Right lobe of liver (tissue), 6 donors: ENCODE measurements at regions not wholly inside any gene's neighbourhood (a gene's known extent, or its start where the extent isn't known, plus 50 kb on each side); places are given as distances from the start of the nearest gene placed in this dataset.
A peak's percentile ranks its signal among the peaks of the same experiment; 100 is the strongest.
"Not testable (repeated sequence)": the region's sequence is repeated elsewhere in the genome, so short reads cannot be mapped to it uniquely, and the experiment has no call there.

Source experiments
- ATAC-seq, 4 donors: fragments of 200-7000 bp; cut with Tn5 transposase; one replicate each; pipeline ENCODE4 v1.9.1; 2020; ENCODE audit warnings: mild to moderate bottlenecking in 4 of 4, moderate library complexity in 4 of 4
- DNase-seq, 3 donors: peaks; one replicate each; pipeline ENCODE4 v3.0.0-alpha.2; 2020
- H3K27ac ChIP-seq, 3 donors: fragments of 200-600 bp; one replicate each; pipeline ENCODE4 v1.8.0; 2022
- H3K27me3 ChIP-seq, 2 donors: fragments of 200-600 bp; one replicate each; pipeline ENCODE4 v1.8.0; 2022
- H3K36me3 ChIP-seq, 4 donors: fragments of 200-600 bp; sonication (generic) in 1 of 4; one replicate each; pipeline versions ENCODE4 v1.5.1 to v1.8.0; 2017 to 2022; ENCODE audit warnings: control low read depth in 1 of 4
- H3K4me1 ChIP-seq, 4 donors: fragments of 200-600 bp; sonication (generic) in 1 of 4; one replicate each; pipeline versions ENCODE4 v1.5.1 to v1.8.0; 2017 to 2022; ENCODE audit warnings: control low read depth in 1 of 4
- H3K4me3 ChIP-seq, 3 donors: fragments of 200-600 bp; one replicate each; pipeline ENCODE4 v1.8.0; 2022
- H3K9me3 ChIP-seq, 4 donors: fragments of 200-600 bp; sonication (generic) in 1 of 4; one replicate each; pipeline versions ENCODE4 v1.5.1 to v1.8.0; 2017 to 2022; ENCODE audit warnings: control low read depth in 1 of 4
- CTCF ChIP-seq, 4 donors: fragments of 200-600 bp in 3 of 4; fragments of 450-650 bp in 1 of 4; IDR thresholded peaks; one replicate each; pipeline versions ENCODE4 v1.5.1 to v1.8.0; 2016 to 2022; ENCODE audit warnings: antibody characterized with exemption in 4 of 4, mild to moderate bottlenecking in 2 of 4
- POLR2A ChIP-seq: fragments of 450-650 bp; IDR thresholded peaks from one replicate; pipeline ENCODE4 v1.6.1; 2017; ENCODE audit warnings: antibody characterized with exemption, mild to moderate bottlenecking
- WGBS: methylation state at CpG from one replicate; pipeline ENCODE4 v1.1.6; 2018; ENCODE audit warnings: low coverage, low lambda C conversion rate; ENCODE audit not compliant: insufficient coverage; ENCODE audit errors: missing lambda C conversion rate; 5-methylcytosine and 5-hydroxymethylcytosine counted together
- intact Hi-C, 2 donors: fragments of 100-400 bp; cut with DNase I; formaldehyde crosslinking; loops; one replicate each; pipeline versions ENCODE4 v1.11.2 to v1.14.1; 2022
- donor health status: DM: no; HTN: yes; CAD: no.
- donor health status: DM: no; HTN: no; CAD: no.
- donor health status: DM: no; HTN: no; CAD: no.
- donor health status: DM: no; HTN: yes; CAD: no.
- donor health status: DM: no; HTN: yes; CAD: no.

DNA sequence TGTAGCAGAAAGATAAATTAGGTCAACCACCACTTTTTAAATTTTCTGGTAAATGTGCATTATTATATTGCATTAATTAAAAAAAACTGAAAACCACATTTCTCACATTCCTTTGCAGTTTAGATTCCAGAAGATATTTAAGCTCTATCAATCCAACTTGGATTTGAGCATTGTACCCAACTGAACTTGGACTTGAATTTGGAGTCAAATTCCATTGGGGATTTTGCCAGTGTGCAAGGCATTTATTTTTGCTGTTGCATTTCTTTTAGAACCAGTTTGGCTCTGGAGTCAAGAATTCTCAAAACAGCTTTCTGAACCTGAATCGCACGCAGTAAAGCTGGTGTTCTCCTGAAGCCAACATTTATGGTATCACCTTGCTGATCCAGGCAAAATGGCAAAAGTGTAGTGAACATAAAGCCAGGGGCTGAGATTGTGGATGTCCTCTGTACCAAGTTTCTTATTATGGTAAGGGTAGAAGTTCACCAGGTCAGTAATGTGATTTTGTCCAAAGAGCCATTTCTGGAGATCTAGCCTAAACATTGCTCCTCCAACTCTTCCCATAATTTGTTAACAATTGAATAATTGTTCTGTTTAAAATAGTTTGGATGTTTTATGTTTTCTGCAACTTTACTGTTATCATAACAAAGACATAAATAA, 890.9 kb downstream of the LRRIQ3 start:
- 23% methylated on average over 2 of the region's 2 CpGs for WGBS
- TF ChIP-seq POLR2A (no peak), CTCF (IDR thresholded peaks at IDR 0.05) (no peak)
- H3K4me1 ChIP-seq, result no peaks in the 10 kb centered on the region
- peak in 1 of 4 donors; percentile 82 for ATAC-seq
- intact Hi-C loops, result no loop called here
- no peak overlapping the region for H3K4me3 ChIP-seq
- peak in 1 of 3 donors; percentile 39 for DNase-seq
- no peaks in the 10 kb centered on the region for H3K27me3 ChIP-seq
- H3K36me3 ChIP-seq, result no peaks in the 10 kb centered on the region
- no peaks in the 10 kb centered on the region for H3K9me3 ChIP-seq
- no peak overlapping the region for H3K27ac ChIP-seq

GRCh38 chr1:73273886-73274285, 924.1 kb downstream of the LRRIQ3 start:
- 59% methylated on average over 2 of the region's 2 CpGs for WGBS

GRCh38 chr1:73245196-73245595, 952.8 kb downstream of the LRRIQ3 start:
- H3K4me1 ChIP-seq, H3K27me3 ChIP-seq, ATAC-seq, H3K4me3 ChIP-seq, H3K9me3 ChIP-seq, H3K36me3 ChIP-seq, DNase-seq, intact Hi-C loops, H3K27ac ChIP-seq: not testable (repeated sequence)

More at GRCh38 chr1:73273886-73274285, 924.1 kb downstream of the LRRIQ3 start:
- TF ChIP-seq POLR2A (no peak), CTCF (IDR thresholded peaks at IDR 0.05) (no peak)
- H3K36me3 ChIP-seq, result no peaks in the 10 kb centered on the region
- no peak overlapping the region for H3K4me3 ChIP-seq
- intact Hi-C loops, result no loop called here
- DNase-seq (no peak), ATAC-seq (no peak)
- H3K27ac ChIP-seq, result no peak overlapping the region
- H3K4me1 ChIP-seq, result no peaks in the 10 kb centered on the region
- H3K9me3 ChIP-seq, result no peaks in the 10 kb centered on the region
- H3K27me3 ChIP-seq, result no peaks in the 10 kb centered on the region

DNA sequence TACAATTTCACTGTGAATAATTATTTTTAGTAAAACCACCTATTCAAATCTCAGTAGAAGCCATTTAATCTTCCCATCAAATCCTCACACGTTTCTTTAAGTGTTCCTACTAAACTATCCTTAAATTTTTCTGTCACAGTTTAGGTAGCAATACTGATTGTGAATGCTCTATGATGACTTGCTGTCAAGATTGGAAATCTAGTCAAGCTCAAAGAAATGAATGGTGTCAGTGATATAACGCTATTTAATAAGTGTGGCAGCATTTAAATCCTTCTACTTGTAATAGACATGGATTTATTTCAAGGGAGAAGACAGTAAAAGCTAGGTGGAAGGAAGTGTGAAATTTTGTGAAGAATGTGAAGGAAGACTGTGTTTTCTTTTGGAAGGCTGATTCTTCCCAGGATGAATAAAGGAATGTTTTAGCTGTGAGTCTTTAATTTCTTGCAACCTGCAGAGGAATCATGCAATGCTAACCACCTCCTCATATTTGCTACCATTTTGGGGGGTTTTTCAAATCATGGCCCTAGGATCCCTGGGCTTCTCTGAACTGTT, 936.7 kb upstream of the NEGR1 start:
- no peak overlapping the region for H3K4me3 ChIP-seq
- H3K36me3 ChIP-seq, result no peaks in the 10 kb centered on the region
- no peak overlapping the region for H3K27ac ChIP-seq
- H3K27me3 ChIP-seq, result no peaks in the 10 kb centered on the region
- no peak for TF ChIP-seq CTCF (IDR thresholded peaks at IDR 0.05)
- TF ChIP-seq POLR2A, result no peak
- no peaks in the 10 kb centered on the region for H3K4me1 ChIP-seq
- ATAC-seq, result no peak
- H3K9me3 ChIP-seq, result no peaks in the 10 kb centered on the region
- WGBS, result 15% methylated on average over 2 of the region's 2 CpGs
- intact Hi-C loops, result no loop called here
- DNase-seq, result no peak

DNA sequence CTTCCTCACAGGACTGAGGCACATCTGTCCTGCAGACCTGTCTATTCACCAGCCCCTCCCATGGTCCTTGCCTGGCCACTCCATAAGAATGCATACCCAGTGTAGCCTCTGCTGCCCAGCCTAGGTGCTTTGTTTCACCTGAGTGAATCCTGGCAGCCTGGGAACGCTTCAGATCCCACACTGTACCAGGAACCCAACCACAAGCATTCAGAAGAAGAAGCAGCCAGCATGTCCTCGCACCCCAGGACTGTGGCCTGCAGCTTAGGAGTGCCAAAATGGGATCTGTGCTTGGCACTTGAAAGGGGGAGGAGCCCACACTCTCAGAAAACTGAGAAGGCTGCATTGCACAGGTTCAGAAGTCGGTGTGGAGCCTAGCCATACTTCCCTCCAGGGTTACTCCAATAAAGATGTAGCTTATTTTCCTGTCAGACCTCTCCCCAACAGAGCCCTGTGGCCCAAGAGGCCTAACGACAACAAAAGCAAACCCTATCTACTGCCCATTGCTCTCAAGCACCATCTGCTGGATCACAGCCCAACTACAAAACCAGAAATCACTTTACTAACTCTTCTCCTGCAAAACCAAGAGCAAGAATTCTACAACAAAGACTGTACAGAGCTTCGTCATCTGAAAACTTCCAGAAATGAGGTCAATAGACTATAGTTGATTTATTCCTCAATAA, 923.1 kb upstream of the NEGR1 start:
- DNase-seq, result no peak
- no peak overlapping the region for H3K27ac ChIP-seq
- no peaks in the 10 kb centered on the region for H3K9me3 ChIP-seq
- no peaks in the 10 kb centered on the region for H3K27me3 ChIP-seq
- H3K4me3 ChIP-seq, result no peak overlapping the region
- H3K4me1 ChIP-seq, result no peaks in the 10 kb centered on the region
- 22% methylated on average over 5 of the region's 5 CpGs for WGBS
- ATAC-seq, result no peak
- H3K36me3 ChIP-seq, result no peaks in the 10 kb centered on the region
- TF ChIP-seq CTCF (IDR thresholded peaks at IDR 0.05) (no peak), POLR2A (no peak)
- intact Hi-C loops, result no loop called here
